ENCODE measurements at regions not wholly inside any gene's neighbourhood (a gene's known extent, or its start where the extent isn't known, plus 50 kb on each side); places are given as distances from the start of the nearest gene placed in this dataset.
"Not testable (repeated sequence)": the region's sequence is repeated elsewhere in the genome, so short reads cannot be mapped to it uniquely, and the experiment has no call there.

GRCh38 chr4:122973465-122973864 lies 51.1 kb upstream of the NUDT6 start:
- no peak for DNase-seq (ENCODE audit: low read depth in 2 of 2)

- no peak for DNase-seq (ENCODE audit: low read depth in 2 of 2)
Observed at GRCh38 chr4:122976111-122976510, 53.7 kb upstream of the NUDT6 start.

GRCh38 chr4:122977103-122977502 lies 54.7 kb upstream of the NUDT6 start:
- no peak for DNase-seq (ENCODE audit: low read depth in 2 of 2)

- DNase-seq (ENCODE audit: low read depth in 2 of 2), result no peak
Observed at GRCh38 chr4:122978109-122978508, 55.7 kb upstream of the NUDT6 start.

GRCh38 chr4:122978789-122979188 lies 56.4 kb upstream of the NUDT6 start:
- no peak for DNase-seq (ENCODE audit: low read depth in 2 of 2)

GRCh38 chr4:122980860-122981259 lies 58.5 kb upstream of the NUDT6 start:
- DNase-seq (ENCODE audit: low read depth in 2 of 2), result no peak

- no peak for DNase-seq (ENCODE audit: low read depth in 2 of 2)
Observed at GRCh38 chr4:122988696-122989095, 66.3 kb upstream of the NUDT6 start.

- no peak for DNase-seq (ENCODE audit: low read depth in 2 of 2)
Observed at GRCh38 chr4:122990891-122991290, 68.5 kb upstream of the NUDT6 start.

GRCh38 chr4:122992057-122992456 lies 69.7 kb upstream of the NUDT6 start:
- peak; percentile 8 to 18 for DNase-seq (ENCODE audit: low read depth in 2 of 2)

- no peak for DNase-seq (ENCODE audit: low read depth in 2 of 2)
Observed at GRCh38 chr4:122992641-122993040, 70.2 kb upstream of the NUDT6 start.

GRCh38 chr4:122996350-122996749 lies 74.0 kb upstream of the NUDT6 start:
- DNase-seq (ENCODE audit: low read depth in 2 of 2), result no peak

- DNase-seq (ENCODE audit: low read depth in 2 of 2), result no peak
Observed at GRCh38 chr4:122997463-122998101, 75.2 kb upstream of the NUDT6 start.

GRCh38 chr4:123004079-123004478 lies 81.7 kb upstream of the NUDT6 start:
- DNase-seq (ENCODE audit: low read depth in 2 of 2), result not testable (repeated sequence)

GRCh38 chr4:123005126-123005525 lies 82.7 kb upstream of the NUDT6 start:
- DNase-seq (ENCODE audit: low read depth in 2 of 2), result not testable (repeated sequence)

- no peak for DNase-seq (ENCODE audit: low read depth in 2 of 2)
Observed at GRCh38 chr4:123007679-123008078, 85.3 kb upstream of the NUDT6 start.

GRCh38 chr4:123012416-123012815 lies 90.0 kb upstream of the NUDT6 start:
- DNase-seq (ENCODE audit: low read depth in 2 of 2), result not testable (repeated sequence)

GRCh38 chr4:123014038-123014437 lies 91.6 kb upstream of the NUDT6 start:
- DNase-seq (ENCODE audit: low read depth in 2 of 2), result no peak

GRCh38 chr4:123017078-123017477 lies 94.7 kb upstream of the NUDT6 start:
- DNase-seq (ENCODE audit: low read depth in 2 of 2), result no peak

- DNase-seq (ENCODE audit: low read depth in 2 of 2), result peak in 1 of 2 experiments; percentile 15
Observed at GRCh38 chr4:123017636-123018395, 95.4 kb upstream of the NUDT6 start.

- no peak for DNase-seq (ENCODE audit: low read depth in 2 of 2)
Observed at GRCh38 chr4:123018396-123018775, 96.0 kb upstream of the NUDT6 start.

- no peak for DNase-seq (ENCODE audit: low read depth in 2 of 2)
Observed at GRCh38 chr4:123020285-123020684, 97.9 kb upstream of the NUDT6 start.

- DNase-seq (ENCODE audit: low read depth in 2 of 2), result no peak
Observed at GRCh38 chr4:123023647-123024046, 101.2 kb upstream of the NUDT6 start.

GRCh38 chr4:123024710-123025109 lies 102.3 kb upstream of the NUDT6 start:
- DNase-seq (ENCODE audit: low read depth in 2 of 2), result no peak
